ENCODE measurements at regions not wholly inside any gene's neighbourhood (a gene's known extent, or its start where the extent isn't known, plus 50 kb on each side); places are given as distances from the start of the nearest gene placed in this dataset.

DNA sequence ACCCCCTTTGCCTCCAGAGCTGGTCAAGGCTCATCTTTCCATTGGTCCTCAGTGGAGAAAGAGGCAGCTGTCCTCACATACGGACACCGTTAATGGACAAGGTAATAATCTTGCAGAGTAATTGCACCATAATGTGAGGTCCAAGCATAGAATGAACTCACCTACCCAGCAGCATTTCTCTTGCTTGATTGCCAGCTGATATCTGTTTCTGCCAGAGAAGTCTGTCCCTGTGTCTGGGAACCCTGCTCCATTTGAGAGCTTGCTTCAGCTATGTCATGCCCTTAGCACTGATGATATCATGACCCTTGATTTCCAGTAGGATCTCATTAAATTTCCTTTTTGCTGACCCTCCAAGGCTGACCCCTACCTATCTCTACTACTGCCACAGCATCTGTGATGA, 154.6 kb downstream of the PIK3R1 start:
- TF ChIP-seq EZH2 (IDR thresholded peaks at IDR 0.05; ENCODE audit: low read depth, unreplicated experiment): no peak
- no peak for TF ChIP-seq ETS1 (IDR thresholded peaks at IDR 0.05)
- TF ChIP-seq, protein P1, sequence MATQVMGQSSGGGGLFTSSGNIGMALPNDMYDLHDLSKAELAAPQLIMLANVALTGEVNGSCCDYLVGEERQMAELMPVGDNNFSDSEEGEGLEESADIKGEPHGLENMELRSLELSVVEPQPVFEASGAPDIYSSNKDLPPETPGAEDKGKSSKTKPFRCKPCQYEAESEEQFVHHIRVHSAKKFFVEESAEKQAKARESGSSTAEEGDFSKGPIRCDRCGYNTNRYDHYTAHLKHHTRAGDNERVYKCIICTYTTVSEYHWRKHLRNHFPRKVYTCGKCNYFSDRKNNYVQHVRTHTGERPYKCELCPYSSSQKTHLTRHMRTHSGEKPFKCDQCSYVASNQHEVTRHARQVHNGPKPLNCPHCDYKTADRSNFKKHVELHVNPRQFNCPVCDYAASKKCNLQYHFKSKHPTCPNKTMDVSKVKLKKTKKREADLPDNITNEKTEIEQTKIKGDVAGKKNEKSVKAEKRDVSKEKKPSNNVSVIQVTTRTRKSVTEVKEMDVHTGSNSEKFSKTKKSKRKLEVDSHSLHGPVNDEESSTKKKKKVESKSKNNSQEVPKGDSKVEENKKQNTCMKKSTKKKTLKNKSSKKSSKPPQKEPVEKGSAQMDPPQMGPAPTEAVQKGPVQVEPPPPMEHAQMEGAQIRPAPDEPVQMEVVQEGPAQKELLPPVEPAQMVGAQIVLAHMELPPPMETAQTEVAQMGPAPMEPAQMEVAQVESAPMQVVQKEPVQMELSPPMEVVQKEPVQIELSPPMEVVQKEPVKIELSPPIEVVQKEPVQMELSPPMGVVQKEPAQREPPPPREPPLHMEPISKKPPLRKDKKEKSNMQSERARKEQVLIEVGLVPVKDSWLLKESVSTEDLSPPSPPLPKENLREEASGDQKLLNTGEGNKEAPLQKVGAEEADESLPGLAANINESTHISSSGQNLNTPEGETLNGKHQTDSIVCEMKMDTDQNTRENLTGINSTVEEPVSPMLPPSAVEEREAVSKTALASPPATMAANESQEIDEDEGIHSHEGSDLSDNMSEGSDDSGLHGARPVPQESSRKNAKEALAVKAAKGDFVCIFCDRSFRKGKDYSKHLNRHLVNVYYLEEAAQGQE (IDR thresholded peaks at IDR 0.05; ENCODE audit: unreplicated experiment): no peak
- no peak for TF ChIP-seq CTCF (conservative IDR thresholded peaks at IDR 0.05; ENCODE audit: low read depth in 2 of 2)
- TF ChIP-seq EZH2phosphoT487 (IDR thresholded peaks at IDR 0.05; ENCODE audit: unreplicated experiment): no peak
- TF ChIP-seq STAT1 (IDR thresholded peaks at IDR 0.05; ENCODE audit: unreplicated experiment): no peak
- TF ChIP-seq ZNF114 (CRISPR knock-in tag; IDR thresholded peaks at IDR 0.05): no peak

Data from GM23338 (cell line).